ENCODE measurements at regions not wholly inside any gene's neighbourhood (a gene's known extent, or its start where the extent isn't known, plus 50 kb on each side); places are given as distances from the start of the nearest gene placed in this dataset.

GRCh38 chr4:130127297-130127696 is 1031.3 kb downstream of the C4orf33 start (continued):
- TF ChIP-seq PRDM10 (IDR thresholded peaks at IDR 0.05; ENCODE audit: partially characterized antibody) (no peak), PTRF (tag; IDR thresholded peaks at IDR 0.05) (no peak), ZC3H11A (IDR thresholded peaks at IDR 0.05; ENCODE audit: low read depth, low read length) (no peak), MCM2 (IDR thresholded peaks at IDR 0.05; ENCODE audit: low read depth) (no peak), SUPT5H (IDR thresholded peaks at IDR 0.05) (no peak), BCL6 (CRISPR knock-in tag; IDR thresholded peaks at IDR 0.05) (no peak), CEBPG (CRISPR knock-in tag; IDR thresholded peaks at IDR 0.05) (no peak), CEBPG (tag; conservative IDR thresholded peaks at IDR 0.05 in 1 of 2, IDR thresholded peaks at IDR 0.05 in 1 of 2) (no peak), THAP12 (CRISPR knock-in tag; IDR thresholded peaks at IDR 0.05) (no peak), ZNF316 (IDR thresholded peaks at IDR 0.05) (peak; percentile 91), RHOXF2B (CRISPR knock-in tag; conservative IDR thresholded peaks at IDR 0.05) (no peak), ZNF583 (CRISPR knock-in tag; IDR thresholded peaks at IDR 0.05) (no peak), ILK (tag; IDR thresholded peaks at IDR 0.05; ENCODE audit: borderline replicate concordance, low read depth) (no peak), MAFK (IDR thresholded peaks at IDR 0.05; ENCODE audit: low read length) (peak; percentile 96), SMAD4 (CRISPR knock-in tag; conservative IDR thresholded peaks at IDR 0.05) (no peak), ZKSCAN1 (IDR thresholded peaks at IDR 0.05; ENCODE audit: low read depth, low read length) (no peak), C11orf30 (IDR thresholded peaks at IDR 0.05; ENCODE audit: low read depth) (peak; percentile 81), POLR3A (IDR thresholded peaks at IDR 0.05; ENCODE audit: borderline replicate concordance, extremely low read depth, insufficient read depth, insufficient read length) (no peak), JUN (IDR thresholded peaks at IDR 0.05; ENCODE audit: borderline replicate concordance, low read depth, low read length) (no peak), JUN (CRISPR knock-in tag; IDR thresholded peaks at IDR 0.05; ENCODE audit: borderline replicate concordance) (no peak), MAFF (IDR thresholded peaks at IDR 0.05; ENCODE audit: low read length) (peak; percentile 94), ZNF354B (CRISPR knock-in tag; IDR thresholded peaks at IDR 0.05) (no peak), ZBTB11 (CRISPR knock-in tag; IDR thresholded peaks at IDR 0.05) (no peak)
